ENCODE measurements at regions not wholly inside any gene's neighbourhood (a gene's known extent, or its start where the extent isn't known, plus 50 kb on each side); places are given as distances from the start of the nearest gene placed in this dataset.

DNA sequence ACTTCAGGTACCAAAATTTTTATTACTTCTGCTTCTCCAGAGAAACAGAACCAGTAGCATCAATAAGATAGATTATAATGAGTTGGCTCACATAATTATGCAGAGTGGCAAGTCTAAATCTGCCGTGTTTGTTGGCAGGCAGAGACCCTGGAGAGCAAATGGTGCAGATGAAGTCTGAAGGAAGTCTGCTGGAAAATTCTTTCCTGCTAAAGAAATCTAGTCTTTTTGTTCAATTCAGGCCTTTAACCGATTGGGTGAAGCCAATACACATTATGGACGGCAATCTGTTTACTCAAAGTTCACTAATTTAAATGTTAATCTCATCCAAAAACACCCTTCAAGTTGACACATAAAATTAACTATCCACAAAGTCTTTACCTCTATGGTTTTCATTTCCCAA is 156.0 kb downstream of the TBX22 start:
- no peak overlapping the region for H3K9ac ChIP-seq (ENCODE audit: low read length in 3 of 3)
- H3K4me3 ChIP-seq (ENCODE audit: low read length in 3 of 3), result no peak overlapping the region
- no peak overlapping the region for H3K27ac ChIP-seq (ENCODE audit: low read depth in 2 of 2, low read length in 2 of 2)
- no peaks in the 10 kb centered on the region for H3K9me3 ChIP-seq (ENCODE audit: control insufficient read depth in 2 of 3, insufficient read depth in 1 of 3, low read length in 3 of 3)
- H3K27me3 ChIP-seq (ENCODE audit: control insufficient read depth, insufficient read depth, low read length), result no peaks in the 10 kb centered on the region
- DNase-seq (no peak), FAIRE-seq (no peak)
- intact Hi-C loops (cut with DNase I), result no loop called here
- no peaks in the 10 kb centered on the region for H3K4me1 ChIP-seq (ENCODE audit: control insufficient read depth in 2 of 3, insufficient read depth in 2 of 3, low read depth in 1 of 3, low read length in 3 of 3)
- no peak for TF ChIP-seq CTCF (IDR thresholded peaks at IDR 0.05; ENCODE audit: borderline replicate concordance, extremely low read depth, insufficient read depth)
- H3K36me3 ChIP-seq (ENCODE audit: control insufficient read depth in 2 of 3, insufficient read depth in 3 of 3, low read length in 3 of 3), result no peaks in the 10 kb centered on the region

- TF ChIP-seq CTCF (IDR thresholded peaks at IDR 0.05; ENCODE audit: borderline replicate concordance, extremely low read depth, insufficient read depth), result no peak
- no peak overlapping the region for H3K27ac ChIP-seq (ENCODE audit: low read depth in 2 of 2, low read length in 2 of 2)
- intact Hi-C loops (cut with DNase I), result no loop called here
- H3K9me3 ChIP-seq (ENCODE audit: control insufficient read depth in 2 of 3, insufficient read depth in 1 of 3, low read length in 3 of 3), result no peaks in the 10 kb centered on the region
- FAIRE-seq (no peak), DNase-seq (peak in 1 of 5 donors; percentile 4)
- H3K36me3 ChIP-seq (ENCODE audit: control insufficient read depth in 2 of 3, insufficient read depth in 3 of 3, low read length in 3 of 3), result no peaks in the 10 kb centered on the region
- no peak overlapping the region for H3K9ac ChIP-seq (ENCODE audit: low read length in 3 of 3)
- H3K27me3 ChIP-seq (ENCODE audit: control insufficient read depth, insufficient read depth, low read length), result no peaks in the 10 kb centered on the region
- H3K4me3 ChIP-seq (ENCODE audit: low read length in 3 of 3), result no peak overlapping the region
- H3K4me1 ChIP-seq (ENCODE audit: control insufficient read depth in 2 of 3, insufficient read depth in 2 of 3, low read depth in 1 of 3, low read length in 3 of 3), result no peaks in the 10 kb centered on the region
These were observed 158.7 kb downstream of the TBX22 start for GRCh38 chrX:80173261-80173660.

GRCh38 chrX:80174925-80175574 is 160.5 kb downstream of the TBX22 start:
- no peaks in the 10 kb centered on the region for H3K9me3 ChIP-seq (ENCODE audit: control insufficient read depth in 2 of 3, insufficient read depth in 1 of 3, low read length in 3 of 3)
- H3K27me3 ChIP-seq (ENCODE audit: control insufficient read depth, insufficient read depth, low read length), result no peaks in the 10 kb centered on the region
- H3K27ac ChIP-seq (ENCODE audit: low read depth in 2 of 2, low read length in 2 of 2), result no peak overlapping the region
- intact Hi-C loops (cut with DNase I), result no loop called here
- FAIRE-seq (no peak), DNase-seq (no peak)
- no peak overlapping the region for H3K9ac ChIP-seq (ENCODE audit: low read length in 3 of 3)
- no peak for TF ChIP-seq CTCF (IDR thresholded peaks at IDR 0.05; ENCODE audit: borderline replicate concordance, extremely low read depth, insufficient read depth)
- H3K4me3 ChIP-seq (ENCODE audit: low read length in 3 of 3), result no peak overlapping the region
- no peaks in the 10 kb centered on the region for H3K36me3 ChIP-seq (ENCODE audit: control insufficient read depth in 2 of 3, insufficient read depth in 3 of 3, low read length in 3 of 3)
- H3K4me1 ChIP-seq (ENCODE audit: control insufficient read depth in 2 of 3, insufficient read depth in 2 of 3, low read depth in 1 of 3, low read length in 3 of 3), result no peaks in the 10 kb centered on the region

- Histone ChIP-seq H3K36me3 (ENCODE audit: control insufficient read depth in 2 of 3, insufficient read depth in 3 of 3, low read length in 3 of 3) (no peaks in the 10 kb centered on the region), H3K27me3 (ENCODE audit: control insufficient read depth, insufficient read depth, low read length) (no peaks in the 10 kb centered on the region), H3K27ac (ENCODE audit: low read depth in 2 of 2, low read length in 2 of 2) (no peak overlapping the region), H3K4me1 (ENCODE audit: control insufficient read depth in 2 of 3, insufficient read depth in 2 of 3, low read depth in 1 of 3, low read length in 3 of 3) (no peaks in the 10 kb centered on the region), H3K4me3 (ENCODE audit: low read length in 3 of 3) (no peak overlapping the region), H3K9ac (ENCODE audit: low read length in 3 of 3) (no peak overlapping the region), H3K9me3 (ENCODE audit: control insufficient read depth in 2 of 3, insufficient read depth in 1 of 3, low read length in 3 of 3) (no peaks in the 10 kb centered on the region)
- DNase-seq (no peak), FAIRE-seq (no peak)
- no peak for TF ChIP-seq CTCF (IDR thresholded peaks at IDR 0.05; ENCODE audit: borderline replicate concordance, extremely low read depth, insufficient read depth)
- intact Hi-C loops (cut with DNase I), result no loop called here
These were observed 166.5 kb downstream of the TBX22 start for GRCh38 chrX:80181079-80181478.

Data from kidney (tissue), 13 donors.